ENCODE measurements at regions not wholly inside any gene's neighbourhood (a gene's known extent, or its start where the extent isn't known, plus 50 kb on each side); places are given as distances from the start of the nearest gene placed in this dataset.
A peak's percentile ranks its signal among the peaks of the same experiment; 100 is the strongest.

- dilution Hi-C loops (cut with HindIII; ENCODE audit: low sequenced_read_pairs, unreplicated experiment) (no loop called here), in situ Hi-C loops (cut with MboI; ENCODE audit: low sequenced_read_pairs) (no loop called here), intact Hi-C loops (cut with micrococcal nuclease) (no loop called here)
- H3K56ac ChIP-seq (ENCODE audit: extremely low read depth, insufficient read depth, low read length): no peak overlapping the region
- peak overlapping the region; percentile 44 for H2AK9ac ChIP-seq (replicated peaks; ENCODE audit: low read depth, low read length, poor library complexity)
- H3K79me1 ChIP-seq (ENCODE audit: low read depth in 1 of 2, low read length in 2 of 2): no peaks in the 10 kb centered on the region
- no peak overlapping the region for H3K14ac ChIP-seq (replicated peaks; ENCODE audit: low read depth, low read length)
- WGBS, 2 experiments (ENCODE audit: extremely low coverage in 2 of 2, insufficient read length in 1 of 2): 90% methylated on average over 2 of the region's 5 CpGs; no CpG with 5 or more reads in 1 of the 2 experiments
- H4K5ac ChIP-seq (ENCODE audit: low read depth, low read length): no peak overlapping the region
- H2BK15ac ChIP-seq (ENCODE audit: low read depth, low read length): no peak overlapping the region; the same call in 2 of the 3 replicates
- H3K27ac ChIP-seq (ENCODE audit: insufficient read depth, low read length): no peak overlapping the region
- H3K4ac ChIP-seq (ENCODE audit: low read depth, low read length): 0 out of 2 replicates have a peak overlapping the region, but pooled peaks have one; percentile 10
- no peaks in the 10 kb centered on the region for H3K27me3 ChIP-seq (ENCODE audit: control insufficient read depth, insufficient read depth, low read length)
- no peaks in the 10 kb centered on the region; the same call in 1 of the 2 replicates for H3K4me1 ChIP-seq (ENCODE audit: control insufficient read depth, insufficient read depth, low read length)
- no peak overlapping the region for H4K8ac ChIP-seq (ENCODE audit: low read depth in 2 of 2, low read length in 2 of 2)
- H3K9ac ChIP-seq (ENCODE audit: low read depth, low read length): no peak overlapping the region
- no peak overlapping the region for H2BK120ac ChIP-seq (ENCODE audit: low read depth, low read length)
- no peak overlapping the region for H3K18ac ChIP-seq (ENCODE audit: low read depth, low read length)
- H4K91ac ChIP-seq (ENCODE audit: insufficient read depth, low read depth, low read length): no peak overlapping the region; the same call in 1 of the 2 replicates
- ChIA-PET CTCF (interaction anchor here (0.8 kb wide), 1 partner anchor 22 kb away, joined by 3 read pairs; no protein-coding TSS in a partner anchor), POLR2A (ENCODE audit: unreplicated experiment) (no interaction called here)
- no peaks in the 10 kb centered on the region for H4K20me1 ChIP-seq (ENCODE audit: insufficient read depth, low read length)
- no peak overlapping the region for H2BK20ac ChIP-seq (ENCODE audit: low read depth, low read length)
- BruUV-seq (replicated peaks): no TSS peak
- H2AK5ac ChIP-seq (ENCODE audit: low read depth, low read length): peak overlapping the region; percentile 29; the same call in 1 of the 2 replicates
- no peak overlapping the region for H3K23ac ChIP-seq (ENCODE audit: low read depth, low read length)
- H2AFZ ChIP-seq (replicated peaks; ENCODE audit: low read length, poor library complexity): no peak overlapping the region
- DNase-seq: no peak
- ATAC-seq (ENCODE audit: low read depth): no peak
- no peak overlapping the region for H3K4me3 ChIP-seq (ENCODE audit: insufficient read depth, low read depth, low read length)
- H2BK5ac ChIP-seq (ENCODE audit: low read depth, low read length, poor library complexity, severe bottlenecking): no peak overlapping the region
- H3K36me3 ChIP-seq (ENCODE audit: control insufficient read depth, insufficient read depth, low read length): no peaks in the 10 kb centered on the region
- TF ChIP-seq MXI1 (IDR thresholded peaks at IDR 0.05; ENCODE audit: borderline replicate concordance, low read depth, low read length): no peak
- no peak for TF ChIP-seq SMC3 (IDR thresholded peaks at IDR 0.05; ENCODE audit: low read depth, low read length)
- no peak for TF ChIP-seq FOS (IDR thresholded peaks at IDR 0.05; ENCODE audit: low read depth, low read length)
- no peak for TF ChIP-seq MAZ (IDR thresholded peaks at IDR 0.05; ENCODE audit: borderline replicate concordance, low read depth, low read length)
- TF ChIP-seq NFE2L2 (IDR thresholded peaks at IDR 0.05; ENCODE audit: low read depth, low read length): no peak
- TF ChIP-seq CEBPB (IDR thresholded peaks at IDR 0.05; ENCODE audit: low read depth, low read length): peak; percentile 66; the same call in 1 of the 2 replicates
- no peak overlapping the region for H3K4me2 ChIP-seq (ENCODE audit: low read depth, low read length)
- no peaks in the 10 kb centered on the region for H3K9me3 ChIP-seq (ENCODE audit: control insufficient read depth, insufficient read depth, low read length)
- no peaks in the 10 kb centered on the region for H3K9me1 ChIP-seq (ENCODE audit: insufficient read depth, low read length)
These were observed 60.6 kb upstream of the RIPOR2 start for GRCh38 chr6:24996269-24996836.

All from IMR-90 (cell line).